COR-L47 (cell line): ENCODE measurements at regions not wholly inside any gene's neighbourhood (a gene's known extent, or its start where the extent isn't known, plus 50 kb on each side); places are given as distances from the start of the nearest gene placed in this dataset.

Experiments
- DNase-seq: peaks from one replicate; lab custom pipeline; 2025; lab: John Stamatoyannopoulos, UW

DNA sequence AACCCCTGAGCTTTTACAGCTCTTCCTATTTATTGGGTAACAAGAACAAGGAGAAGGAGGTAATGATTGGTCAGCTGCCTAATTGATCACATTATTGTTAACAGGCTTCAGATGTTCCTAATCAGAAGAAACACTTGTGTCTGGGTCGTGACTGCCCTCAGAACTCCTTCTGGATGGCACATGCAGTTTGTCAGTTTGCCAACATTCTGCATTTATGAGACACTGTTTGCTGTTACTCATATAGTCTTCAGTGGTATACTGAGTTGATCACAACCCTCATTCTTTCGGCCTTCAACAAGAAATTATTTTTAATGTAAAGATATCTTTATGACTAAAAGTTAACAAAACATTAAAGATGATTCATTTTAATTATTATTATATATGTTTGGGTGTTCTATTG, 95.7 kb upstream of the DOCK10 start:
- no peak for DNase-seq

DNA sequence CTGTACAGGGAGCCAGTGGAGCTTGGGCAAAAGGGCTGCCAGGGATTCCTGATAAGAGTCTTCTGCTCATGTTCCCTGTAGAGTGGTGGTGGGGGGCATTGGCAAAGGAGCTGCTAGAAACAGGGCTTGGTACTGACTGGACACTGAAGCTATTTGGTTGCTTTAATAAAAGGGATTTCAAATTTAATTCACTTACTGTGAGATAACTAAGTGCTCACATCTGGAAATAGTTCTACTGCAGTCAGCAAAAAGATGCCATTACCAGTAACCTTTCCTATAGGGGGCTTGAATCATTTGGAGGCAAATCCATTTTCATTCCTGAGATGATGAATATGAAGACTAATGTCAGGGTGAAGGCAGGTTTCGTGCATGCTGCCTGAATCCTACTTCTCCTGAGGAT, 94.3 kb upstream of the DOCK10 start:
- DNase-seq, result no peak

DNA sequence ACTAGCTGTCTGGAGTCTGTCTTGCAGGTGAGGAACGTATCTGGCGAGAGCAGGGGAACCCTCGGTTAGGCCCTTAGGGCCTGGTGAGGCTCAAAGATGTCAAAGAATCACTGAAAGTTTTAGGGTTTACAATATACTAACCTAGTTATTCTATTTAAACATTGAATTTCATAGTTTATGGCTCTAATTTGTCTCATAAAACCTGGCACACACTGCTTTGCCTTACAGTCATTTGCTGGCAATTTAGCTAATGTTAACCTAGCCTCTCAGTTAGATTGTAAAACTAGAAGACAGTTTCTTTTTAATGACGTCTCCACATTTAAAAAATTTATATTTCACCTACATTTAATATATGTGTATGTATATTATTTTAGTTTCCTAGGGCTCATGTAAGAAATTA, 89.6 kb upstream of the DOCK10 start:
- no peak for DNase-seq

DNA sequence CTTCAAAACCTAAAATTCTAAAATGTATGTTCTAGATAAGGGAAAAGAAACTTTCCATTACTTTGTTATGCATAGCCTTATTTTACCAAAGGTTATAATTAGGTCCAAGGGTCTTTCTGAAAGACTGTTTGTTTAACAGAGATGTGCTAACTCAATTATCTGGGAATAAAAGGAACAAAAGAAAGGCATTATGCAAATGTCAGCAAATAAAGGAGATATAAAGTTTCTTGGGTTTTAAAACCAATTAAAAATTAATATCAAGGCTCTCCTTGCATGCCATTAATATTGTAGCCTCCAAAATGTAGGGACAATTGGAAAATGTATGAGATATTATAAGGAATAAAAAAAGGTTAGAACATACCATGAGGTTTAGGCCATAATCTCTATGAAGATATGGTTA, 87.8 kb upstream of the DOCK10 start:
- DNase-seq, result no peak

DNA sequence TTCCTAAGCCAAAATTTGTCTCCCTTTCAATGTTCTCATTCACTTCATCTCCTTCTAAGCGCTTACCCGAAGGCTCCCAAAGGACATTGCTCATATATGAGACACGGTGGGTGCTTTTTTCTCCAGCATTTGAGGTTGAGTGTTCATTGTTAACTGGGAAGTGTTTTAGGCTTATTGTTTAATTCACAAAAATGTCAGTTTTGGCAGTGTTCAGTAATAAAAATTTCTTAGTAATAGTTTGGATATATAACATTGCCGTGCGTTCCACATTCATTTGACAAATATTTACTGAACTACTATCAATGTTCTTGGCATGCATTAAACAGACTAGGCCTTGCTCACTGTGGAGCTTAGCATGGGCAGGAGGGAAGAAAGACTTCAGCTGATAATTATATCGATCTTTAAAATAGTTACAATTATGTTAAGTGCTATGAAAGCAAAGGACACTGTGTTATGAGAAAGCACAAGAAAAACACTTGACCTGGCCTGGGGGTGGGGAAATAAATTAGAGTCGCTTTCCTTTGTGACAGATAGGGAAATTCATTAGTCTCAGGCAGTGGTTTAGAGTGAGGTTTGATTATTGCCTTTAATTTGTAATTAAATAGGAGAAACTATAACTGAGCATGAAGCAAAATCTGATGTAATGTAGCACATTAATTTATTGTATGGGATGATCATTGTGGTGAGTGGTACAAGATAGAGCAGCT, 82.2 kb upstream of the DOCK10 start:
- DNase-seq, result peak; percentile 24

DNA sequence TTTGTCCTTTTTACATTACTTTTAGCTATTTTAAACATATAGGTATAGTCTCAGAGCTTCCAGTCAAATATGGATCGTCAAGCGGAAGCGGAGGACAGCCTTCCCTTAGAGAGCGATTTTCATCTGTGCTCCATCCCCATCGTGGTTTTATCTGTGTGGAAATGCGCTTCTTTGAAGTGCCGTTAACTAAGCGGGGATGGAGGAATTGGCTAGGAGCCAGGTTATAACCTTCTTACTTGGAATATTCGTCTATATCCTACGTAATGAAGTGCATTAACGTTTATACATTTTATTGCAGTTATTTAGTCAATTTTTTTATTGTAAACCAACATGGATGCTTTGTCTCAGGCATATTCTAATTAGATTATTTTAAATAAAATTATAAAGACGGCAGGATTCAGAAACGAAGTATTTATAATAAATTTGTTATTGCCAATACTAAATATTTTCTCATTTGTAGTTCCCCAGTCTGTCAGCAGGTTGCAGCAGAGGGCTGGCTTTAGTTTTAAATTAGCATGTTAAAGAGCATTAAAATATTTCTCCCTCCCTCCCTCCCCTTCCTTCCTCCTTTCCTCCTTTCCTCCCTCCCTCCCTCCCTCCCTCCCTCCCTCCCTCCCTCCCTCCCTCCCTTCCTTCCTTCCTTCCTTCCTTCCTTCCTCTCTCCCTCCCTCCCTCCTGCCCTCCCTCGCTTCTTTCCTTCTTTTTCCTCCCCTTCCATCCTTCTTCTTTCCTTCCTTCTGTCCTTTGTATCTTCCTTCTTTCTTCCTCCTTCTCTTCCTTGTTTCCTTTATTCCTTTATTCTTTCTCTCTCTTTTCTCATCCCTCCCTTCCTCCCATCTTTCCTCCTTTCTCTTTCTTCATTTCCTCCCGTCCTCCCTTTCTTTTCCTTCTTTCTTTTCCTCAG, 80.6 kb upstream of the DOCK10 start:
- DNase-seq, result peak; percentile 9

DNA sequence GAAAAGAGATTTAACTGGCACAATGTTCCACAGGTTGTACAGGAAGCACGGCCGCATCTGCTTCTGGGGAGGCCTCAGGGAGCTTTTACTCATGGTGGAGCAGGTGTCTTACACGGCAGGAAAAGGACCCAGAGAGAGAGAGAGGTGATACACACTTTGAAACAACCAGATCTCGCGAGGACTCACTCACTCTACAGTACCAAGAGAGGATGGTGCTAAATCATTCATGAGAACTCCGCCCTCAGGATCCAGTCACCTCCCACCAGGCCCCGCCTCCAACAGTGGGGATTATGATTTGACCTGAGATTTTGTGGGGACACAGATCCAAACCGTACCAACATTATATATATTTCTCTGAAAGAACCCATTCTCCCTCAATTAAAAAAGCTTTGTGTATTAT, 79.7 kb upstream of the DOCK10 start:
- no peak for DNase-seq

DNA sequence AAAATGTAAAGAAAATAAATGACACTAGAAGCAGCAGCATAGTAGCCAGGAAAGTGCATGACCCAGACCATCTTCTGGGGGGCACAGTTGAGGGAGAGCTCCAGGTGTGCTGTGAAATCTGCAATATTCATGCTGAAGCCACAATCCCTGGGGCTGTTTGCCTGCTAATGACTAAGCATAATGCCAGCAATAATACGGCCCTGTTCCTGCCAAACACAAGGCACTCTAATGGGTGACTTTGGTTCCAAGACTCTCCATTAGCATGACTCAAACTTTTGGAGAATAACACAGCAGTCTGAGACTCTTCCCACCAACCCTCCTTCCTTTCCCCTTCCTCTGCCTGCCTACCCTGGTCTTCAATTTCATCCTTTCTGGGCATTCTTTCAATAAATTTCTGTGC, 77.9 kb upstream of the DOCK10 start:
- peak; percentile 62 for DNase-seq

DNA sequence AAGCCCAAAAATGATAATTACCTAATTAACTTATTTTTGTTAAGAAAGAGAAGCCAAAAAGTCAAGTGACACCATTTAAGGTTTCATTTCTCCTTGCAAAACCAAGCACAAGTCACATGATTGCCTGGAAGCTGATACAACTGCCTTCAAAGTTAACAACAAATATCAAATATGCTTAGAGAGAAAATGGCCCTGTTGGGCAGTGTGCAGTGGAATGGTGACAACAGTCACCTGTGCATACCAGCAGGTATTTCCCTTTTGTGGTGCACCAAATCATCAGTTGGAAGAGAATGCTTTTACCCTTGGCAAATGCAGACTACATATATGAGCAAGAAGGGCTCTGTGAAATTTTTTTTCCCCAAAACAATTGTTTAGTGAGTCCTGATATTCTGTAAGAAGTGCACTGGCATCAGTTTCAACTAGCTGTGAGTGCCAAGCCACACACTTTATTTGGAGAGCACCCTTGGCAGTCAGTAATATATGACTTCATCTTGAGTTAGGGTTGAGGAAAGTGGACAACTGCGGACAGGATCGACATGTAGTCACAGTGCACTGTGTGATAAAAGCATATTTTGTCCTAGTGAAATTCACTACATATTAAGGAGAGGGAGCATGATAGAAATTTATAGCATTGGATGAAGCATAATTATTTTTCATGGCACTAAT, 74.9 kb upstream of the DOCK10 start:
- no peak for DNase-seq

DNA sequence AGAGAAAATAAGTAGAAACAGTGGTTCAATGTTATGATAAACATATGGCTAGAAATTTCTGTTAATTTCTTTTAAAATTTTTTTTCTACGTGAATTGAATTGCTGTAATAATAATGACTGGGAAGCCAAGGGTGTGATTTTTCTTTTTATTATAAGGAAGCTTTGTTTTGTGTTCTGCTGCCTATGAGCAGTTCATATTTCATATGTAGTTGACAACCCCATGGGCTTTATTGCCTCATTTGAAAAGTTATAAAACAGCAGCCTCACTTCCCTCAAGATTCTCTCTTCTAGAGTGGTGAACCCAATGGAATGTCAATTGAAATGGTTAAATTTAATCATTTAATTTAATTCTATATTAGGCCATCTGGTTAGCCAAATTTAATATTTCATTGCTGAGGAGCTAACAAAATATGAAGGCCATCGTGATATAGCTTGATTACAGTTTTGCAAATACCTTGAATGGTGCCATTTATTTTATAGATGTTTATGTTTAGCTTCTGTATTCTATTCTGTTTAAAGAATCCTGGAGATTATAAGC, 72.6 kb upstream of the DOCK10 start:
- DNase-seq, result no peak

DNA sequence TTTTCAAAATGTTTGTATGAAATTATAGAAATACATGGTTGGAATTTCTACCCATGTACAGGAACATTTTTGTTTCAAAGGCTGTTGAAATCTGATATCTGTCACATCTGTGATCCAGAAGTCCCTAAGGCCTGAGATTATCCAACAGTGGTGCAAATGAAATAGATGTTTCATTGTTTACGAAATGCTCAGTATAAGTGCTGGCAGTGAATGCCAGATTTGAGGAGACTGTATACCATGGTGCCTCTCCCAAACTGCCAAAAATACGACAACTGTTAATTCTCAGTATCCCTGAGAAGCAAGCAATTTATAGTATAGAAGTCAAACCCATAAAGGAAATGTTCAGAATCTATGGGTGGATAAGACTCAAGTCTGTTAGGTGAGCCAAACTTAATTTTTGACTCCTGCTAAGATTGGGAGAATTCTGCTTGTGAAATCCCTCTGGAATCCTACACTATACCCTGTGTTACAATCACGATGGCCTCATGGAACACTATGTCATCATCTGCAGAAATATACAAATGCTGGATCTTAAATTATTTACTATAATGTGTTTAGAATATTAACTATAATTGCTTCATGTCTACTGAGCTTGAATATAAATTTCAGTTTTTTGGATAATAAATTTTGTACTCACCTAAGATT, 71.2 kb upstream of the DOCK10 start:
- DNase-seq, result no peak

DNA sequence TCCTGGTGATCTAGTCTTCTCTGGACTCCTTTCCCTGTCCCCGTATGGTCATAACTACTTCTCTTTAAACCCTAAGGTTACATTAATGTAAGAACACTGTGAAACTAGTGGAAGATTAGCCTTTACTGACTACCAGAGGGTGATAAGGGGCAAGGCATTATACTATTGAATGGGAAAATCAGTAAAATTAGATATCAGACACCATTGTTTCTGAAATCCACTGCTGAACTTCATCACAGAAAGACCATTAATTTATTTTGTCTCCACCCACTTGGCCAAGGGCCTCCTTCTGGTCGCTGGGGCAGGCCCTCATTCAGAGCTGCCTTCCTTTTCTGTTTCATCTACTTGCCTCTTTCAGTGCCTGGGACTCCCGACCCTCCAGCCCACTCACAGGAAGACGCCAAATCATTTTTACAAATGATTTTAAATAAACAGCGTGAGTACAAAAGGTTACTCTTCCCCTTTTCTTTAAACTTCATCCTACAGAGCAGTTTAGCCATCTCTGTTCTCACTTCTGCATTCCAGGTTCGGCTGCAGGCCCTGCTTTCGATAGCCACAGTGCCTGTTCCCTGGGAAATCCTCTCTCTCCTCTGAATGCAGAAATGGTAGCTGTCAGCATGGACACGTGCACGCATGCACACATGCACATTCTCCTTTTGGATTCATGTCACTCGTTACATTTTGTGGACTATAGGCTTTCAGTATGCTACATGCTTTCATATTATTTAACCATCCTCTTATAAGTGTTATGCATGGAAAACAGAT, 70.3 kb upstream of the DOCK10 start:
- DNase-seq, result no peak

DNA sequence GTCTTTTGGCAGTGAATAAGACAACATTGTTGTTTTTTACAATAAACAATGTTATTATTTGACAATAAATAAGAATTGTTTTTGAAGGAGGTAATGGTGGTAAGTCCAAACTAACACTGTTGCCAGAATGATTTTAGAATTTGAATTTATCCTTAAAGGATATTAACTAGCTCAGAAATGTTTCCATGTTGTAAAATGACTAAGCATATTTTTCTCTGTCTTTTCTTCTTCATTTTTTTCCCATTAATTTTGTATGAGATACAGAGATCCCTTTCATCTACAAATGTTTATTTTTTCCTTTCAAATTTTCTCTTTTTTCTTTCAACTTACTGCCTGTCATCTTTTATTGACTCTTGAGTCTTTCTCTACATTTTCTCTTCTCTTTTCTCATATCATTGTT, 66.5 kb upstream of the DOCK10 start:
- no peak for DNase-seq

DNA sequence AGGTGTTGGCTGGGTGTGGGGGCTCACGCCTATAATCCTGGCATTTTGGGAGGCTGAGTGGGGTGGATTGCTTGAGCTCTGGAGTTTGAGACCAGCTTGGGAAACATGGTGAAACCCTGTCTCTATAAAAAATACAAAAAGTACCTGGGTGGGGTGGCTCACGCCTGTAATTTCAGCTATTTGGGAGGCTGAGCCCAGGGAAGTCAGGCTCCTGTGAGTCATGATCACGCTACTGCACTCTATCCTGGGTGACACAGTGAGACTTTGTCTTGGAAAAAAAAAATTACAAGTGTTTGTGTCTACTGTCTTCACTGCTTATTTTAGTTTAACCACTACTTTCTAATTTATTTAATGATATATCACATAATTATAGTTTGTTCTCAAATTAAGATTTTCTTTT, 62.7 kb upstream of the DOCK10 start:
- DNase-seq, result no peak

DNA sequence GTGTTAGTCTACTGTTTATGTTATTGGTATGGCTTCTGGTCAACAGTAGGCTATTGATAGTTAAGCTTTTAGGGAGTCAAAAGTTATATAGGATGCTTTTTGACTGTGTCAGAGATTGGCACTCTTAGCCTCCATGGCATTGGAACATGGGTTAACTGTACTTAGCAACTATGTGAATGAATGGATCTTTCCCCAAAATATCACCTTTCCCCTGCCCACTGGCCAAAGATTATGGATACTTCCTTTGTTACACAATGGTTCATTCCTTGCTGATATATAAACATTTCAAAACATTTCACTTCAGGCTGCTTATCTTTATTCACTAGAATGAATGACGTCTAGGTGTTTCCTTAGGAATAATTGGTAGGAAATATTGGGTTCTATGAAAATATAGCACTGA, 62.1 kb upstream of the DOCK10 start:
- no peak for DNase-seq

DNA sequence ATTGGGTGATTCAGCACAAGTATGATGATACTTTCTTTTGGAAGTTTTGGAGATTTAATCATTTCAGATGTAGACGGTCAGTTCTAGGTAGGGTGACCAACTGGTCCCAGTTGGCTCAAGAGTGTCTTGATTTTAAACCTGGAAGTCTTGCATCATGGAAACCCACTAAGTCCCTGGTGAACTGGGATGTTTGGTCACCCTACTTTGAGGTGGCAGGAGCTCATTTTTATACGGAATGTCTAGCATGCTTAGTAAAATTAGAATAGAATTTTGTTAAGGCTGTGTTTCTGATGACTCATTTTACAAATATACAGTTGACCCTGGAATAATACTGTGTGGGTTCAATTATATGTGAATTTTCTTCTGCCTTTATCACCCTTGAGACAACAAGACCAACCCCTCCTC, 61.5 kb upstream of the DOCK10 start:
- no peak for DNase-seq

DNA sequence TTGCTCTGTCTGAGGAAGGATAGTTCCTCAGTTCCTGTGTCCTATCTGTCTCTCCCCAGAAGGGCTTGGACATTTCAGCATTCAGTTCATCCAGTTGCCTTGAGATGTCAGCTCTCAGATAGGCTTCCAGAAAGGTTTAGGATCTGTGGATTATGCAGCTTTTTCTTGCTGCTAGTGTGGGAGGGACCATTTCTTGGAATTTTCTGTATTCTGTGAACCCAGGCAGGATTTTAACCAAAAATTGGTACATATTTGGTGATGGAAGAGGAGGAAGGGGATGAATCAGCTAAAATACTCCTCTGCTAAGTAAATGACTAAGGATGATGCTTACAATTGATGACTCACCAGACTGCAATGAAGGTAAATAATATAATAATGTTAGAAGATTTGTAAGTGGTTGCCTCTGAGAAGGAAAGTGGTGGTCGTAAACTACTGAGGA, 58.6 kb upstream of the DOCK10 start:
- DNase-seq, result no peak

DNA sequence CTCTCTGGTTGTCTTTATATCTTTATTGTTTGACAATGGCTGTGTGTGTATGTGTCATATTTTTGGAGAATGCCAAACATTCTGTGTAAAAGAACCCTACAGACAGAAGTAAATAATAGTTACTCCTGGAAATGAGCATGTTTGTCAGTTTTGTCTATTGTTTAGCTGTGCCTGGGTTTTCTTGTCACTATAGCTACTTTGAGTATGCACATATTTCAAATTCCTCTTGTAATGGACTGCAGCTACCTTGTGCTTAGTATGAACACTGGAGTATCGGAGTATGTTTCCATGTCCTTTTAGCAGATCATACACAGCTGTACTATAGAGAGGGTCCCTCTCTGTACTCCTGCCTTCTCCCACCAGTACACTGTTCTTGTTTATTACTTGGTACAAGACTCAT, 58.0 kb upstream of the DOCK10 start:
- DNase-seq, result no peak

DNA sequence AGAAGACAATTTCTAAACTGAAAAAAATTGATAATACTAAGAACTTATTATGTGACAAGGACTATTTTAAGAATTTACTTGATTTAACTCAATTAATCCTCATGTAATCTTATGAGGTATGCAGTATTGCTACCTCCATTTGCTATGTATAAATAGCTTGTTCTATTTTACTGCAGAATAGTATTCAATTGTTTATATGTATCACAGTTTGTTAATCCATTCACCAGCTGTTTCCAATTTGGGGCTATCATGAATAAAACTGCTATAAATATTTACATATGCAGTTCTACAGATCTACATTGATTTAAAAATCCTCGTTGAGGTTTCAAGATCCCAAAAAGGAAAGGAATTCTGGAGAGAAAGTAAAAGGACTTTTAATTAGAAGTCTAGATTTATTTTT, 54.8 kb upstream of the DOCK10 start:
- DNase-seq, result no peak
